ENCODE measurements at regions not wholly inside any gene's neighbourhood (a gene's known extent, or its start where the extent isn't known, plus 50 kb on each side); places are given as distances from the start of the nearest gene placed in this dataset.

- CTCF ChIA-PET: no interaction called here
- Histone ChIP-seq H3K36me3 (ENCODE audit: control insufficient read depth, insufficient read depth, low read length) (no peaks in the 10 kb centered on the region), H3K9me3 (ENCODE audit: control insufficient read depth, insufficient read depth, low read depth, low read length) (no peaks in the 10 kb centered on the region), H3K27me3 (ENCODE audit: control insufficient read depth, insufficient read depth, low read length) (no peaks in the 10 kb centered on the region), H3K27ac (ENCODE audit: low read length) (no peak overlapping the region), H3K4me1 (ENCODE audit: control insufficient read depth, insufficient read depth, low read length) (no peaks in the 10 kb centered on the region), H3K4me3 (ENCODE audit: low read depth in 2 of 2, low read length in 2 of 2) (no peak overlapping the region)
- in situ Hi-C loops (cut with HindIII; ENCODE audit: low pct_unique_long_range_greater_than_20kb, low sequenced_read_pairs): no loop called here
- TF ChIP-seq TCF7L2 (IDR thresholded peaks at IDR 0.05; ENCODE audit: low read depth, low read length) (no peak), SIN3A (IDR thresholded peaks at IDR 0.05; ENCODE audit: borderline replicate concordance, insufficient read depth, low read depth, low read length) (no peak), CTCF (IDR thresholded peaks at IDR 0.05) (no peak), REST (IDR thresholded peaks at IDR 0.05; ENCODE audit: insufficient read depth in 1 of 2, low read depth in 2 of 2, low read length in 1 of 2) (no peak), POLR2AphosphoS5 (IDR thresholded peaks at IDR 0.05; ENCODE audit: low read depth, low read length) (no peak)
- POLR2A ChIA-PET: interaction anchor here (0.6 kb wide), 1 partner anchor 83 kb away, joined by 3 read pairs; no protein-coding TSS in a partner anchor
- no TSS peak for BruUV-seq (replicated peaks)
- intact Hi-C loops (cut with micrococcal nuclease; ENCODE audit: unreplicated experiment): no loop called here
- DNase-seq (ENCODE audit: low read depth, low spot score): no peak
- no peak for ATAC-seq
These were observed 155.3 kb upstream of the JUN start for GRCh38 chr1:58939146-58939545.

GRCh38 chr1:58939666-58940370 is 156.0 kb upstream of the JUN start:
- no peak for TF ChIP-seq SIN3A (IDR thresholded peaks at IDR 0.05; ENCODE audit: borderline replicate concordance, insufficient read depth, low read depth, low read length)
- TF ChIP-seq TCF7L2 (IDR thresholded peaks at IDR 0.05; ENCODE audit: low read depth, low read length): no peak
- no peak for TF ChIP-seq REST (IDR thresholded peaks at IDR 0.05; ENCODE audit: insufficient read depth in 1 of 2, low read depth in 2 of 2, low read length in 1 of 2)
- no peak for TF ChIP-seq POLR2AphosphoS5 (IDR thresholded peaks at IDR 0.05; ENCODE audit: low read depth, low read length)
- no peak for TF ChIP-seq CTCF (IDR thresholded peaks at IDR 0.05)
- no peaks in the 10 kb centered on the region for H3K4me1 ChIP-seq (ENCODE audit: control insufficient read depth, insufficient read depth, low read length)
- ATAC-seq: no peak
- no peak for DNase-seq (ENCODE audit: low read depth, low spot score)
- no peaks in the 10 kb centered on the region for H3K9me3 ChIP-seq (ENCODE audit: control insufficient read depth, insufficient read depth, low read depth, low read length)
- in situ Hi-C loops (cut with HindIII; ENCODE audit: low pct_unique_long_range_greater_than_20kb, low sequenced_read_pairs): no loop called here
- no peaks in the 10 kb centered on the region for H3K36me3 ChIP-seq (ENCODE audit: control insufficient read depth, insufficient read depth, low read length)
- no peaks in the 10 kb centered on the region for H3K27me3 ChIP-seq (ENCODE audit: control insufficient read depth, insufficient read depth, low read length)
- POLR2A ChIA-PET: no interaction called here
- H3K27ac ChIP-seq (ENCODE audit: low read length): no peak overlapping the region
- no peak overlapping the region for H3K4me3 ChIP-seq (ENCODE audit: low read depth in 2 of 2, low read length in 2 of 2)
- intact Hi-C loops (cut with micrococcal nuclease; ENCODE audit: unreplicated experiment): no loop called here
- CTCF ChIA-PET: no interaction called here
- no TSS peak for BruUV-seq (replicated peaks)
